ENCODE measurements at regions not wholly inside any gene's neighbourhood (a gene's known extent, or its start where the extent isn't known, plus 50 kb on each side); places are given as distances from the start of the nearest gene placed in this dataset.

- H3K27ac ChIP-seq (ENCODE audit: low read depth, low read length, poor library complexity, severe bottlenecking) = no peak overlapping the region
- H3K4me3 ChIP-seq (ENCODE audit: low read depth, low read length, poor library complexity, severe bottlenecking) = no peak overlapping the region
- ChIA-PET CTCF (no interaction called here), POLR2A (ENCODE audit: low non-redundant PET) (no interaction called here)
- no peak for DNase-seq (ENCODE audit: low spot score)
- no peaks in the 10 kb centered on the region for H3K36me3 ChIP-seq (ENCODE audit: insufficient read depth, low read length, poor library complexity, severe bottlenecking)
- no peak for TF ChIP-seq EZH2 (IDR thresholded peaks at IDR 0.05; ENCODE audit: borderline replicate concordance, low read depth, low read length, poor library complexity, severe bottlenecking)
- intact Hi-C loops (cut with micrococcal nuclease; ENCODE audit: unreplicated experiment) = no loop called here
- no peaks in the 10 kb centered on the region for H3K27me3 ChIP-seq (replicated peaks; ENCODE audit: insufficient read depth, low read depth, low read length, poor library complexity)
- H3K9me3 ChIP-seq (ENCODE audit: low read depth, low read length, poor library complexity, severe bottlenecking) = no peaks in the 10 kb centered on the region
- no peaks in the 10 kb centered on the region for H3K4me1 ChIP-seq (ENCODE audit: insufficient read depth, low read length, poor library complexity, severe bottlenecking)
- BruUV-seq (replicated peaks) = no TSS peak
Measured at GRCh38 chr20:24050119-24050518, 61.5 kb upstream of the GGTLC1 start.

- TF ChIP-seq CTCF (conservative IDR thresholded peaks at IDR 0.05; ENCODE audit: low read depth, low read length) (no peak), EZH2 (IDR thresholded peaks at IDR 0.05; ENCODE audit: borderline replicate concordance, low read depth, low read length, poor library complexity, severe bottlenecking) (no peak)
- DNase-seq (ENCODE audit: low spot score) = no peak
- ChIA-PET POLR2A (ENCODE audit: low non-redundant PET) (no interaction called here), CTCF (no interaction called here)
- H3K27ac ChIP-seq (ENCODE audit: low read depth, low read length, poor library complexity, severe bottlenecking) = no peak overlapping the region
- no peaks in the 10 kb centered on the region for H3K27me3 ChIP-seq (replicated peaks; ENCODE audit: insufficient read depth, low read depth, low read length, poor library complexity)
- intact Hi-C loops (cut with micrococcal nuclease; ENCODE audit: unreplicated experiment) = no loop called here
- H3K4me1 ChIP-seq (ENCODE audit: insufficient read depth, low read length, poor library complexity, severe bottlenecking) = no peaks in the 10 kb centered on the region
- H3K4me3 ChIP-seq (ENCODE audit: low read depth, low read length, poor library complexity, severe bottlenecking) = no peak overlapping the region
- no peaks in the 10 kb centered on the region for H3K9me3 ChIP-seq (ENCODE audit: low read depth, low read length, poor library complexity, severe bottlenecking)
- no peaks in the 10 kb centered on the region for H3K36me3 ChIP-seq (ENCODE audit: insufficient read depth, low read length, poor library complexity, severe bottlenecking)
- no TSS peak for BruUV-seq (replicated peaks)
Measured at GRCh38 chr20:24049081-24049480, 60.5 kb upstream of the GGTLC1 start.

GRCh38 chr20:24048024-24048611 is 59.5 kb upstream of the GGTLC1 start:
- H3K27me3 ChIP-seq (replicated peaks; ENCODE audit: insufficient read depth, low read depth, low read length, poor library complexity) = no peaks in the 10 kb centered on the region
- no peak for DNase-seq (ENCODE audit: low spot score)
- BruUV-seq (replicated peaks) = no TSS peak
- CTCF ChIA-PET = no interaction called here
- POLR2A ChIA-PET (ENCODE audit: low non-redundant PET) = no interaction called here
- H3K27ac ChIP-seq (ENCODE audit: low read depth, low read length, poor library complexity, severe bottlenecking) = no peak overlapping the region
- no peaks in the 10 kb centered on the region for H3K4me1 ChIP-seq (ENCODE audit: insufficient read depth, low read length, poor library complexity, severe bottlenecking)
- H3K36me3 ChIP-seq (ENCODE audit: insufficient read depth, low read length, poor library complexity, severe bottlenecking) = no peaks in the 10 kb centered on the region
- TF ChIP-seq CTCF (conservative IDR thresholded peaks at IDR 0.05; ENCODE audit: low read depth, low read length) (no peak), EZH2 (IDR thresholded peaks at IDR 0.05; ENCODE audit: borderline replicate concordance, low read depth, low read length, poor library complexity, severe bottlenecking) (no peak)
- H3K4me3 ChIP-seq (ENCODE audit: low read depth, low read length, poor library complexity, severe bottlenecking) = no peak overlapping the region
- no peaks in the 10 kb centered on the region for H3K9me3 ChIP-seq (ENCODE audit: low read depth, low read length, poor library complexity, severe bottlenecking)
- intact Hi-C loops (cut with micrococcal nuclease; ENCODE audit: unreplicated experiment) = no loop called here

GRCh38 chr20:24046888-24047287 is 58.3 kb upstream of the GGTLC1 start:
- no TSS peak for BruUV-seq (replicated peaks)
- Histone ChIP-seq H3K27me3 (replicated peaks; ENCODE audit: insufficient read depth, low read depth, low read length, poor library complexity) (no peaks in the 10 kb centered on the region), H3K9me3 (ENCODE audit: low read depth, low read length, poor library complexity, severe bottlenecking) (no peaks in the 10 kb centered on the region), H3K36me3 (ENCODE audit: insufficient read depth, low read length, poor library complexity, severe bottlenecking) (no peaks in the 10 kb centered on the region), H3K4me1 (ENCODE audit: insufficient read depth, low read length, poor library complexity, severe bottlenecking) (no peaks in the 10 kb centered on the region), H3K4me3 (ENCODE audit: low read depth, low read length, poor library complexity, severe bottlenecking) (no peak overlapping the region), H3K27ac (ENCODE audit: low read depth, low read length, poor library complexity, severe bottlenecking) (no peak overlapping the region)
- DNase-seq (ENCODE audit: low spot score) = no peak
- intact Hi-C loops (cut with micrococcal nuclease; ENCODE audit: unreplicated experiment) = no loop called here
- TF ChIP-seq CTCF (conservative IDR thresholded peaks at IDR 0.05; ENCODE audit: low read depth, low read length) (no peak), EZH2 (IDR thresholded peaks at IDR 0.05; ENCODE audit: borderline replicate concordance, low read depth, low read length, poor library complexity, severe bottlenecking) (no peak)
- CTCF ChIA-PET = no interaction called here
- POLR2A ChIA-PET (ENCODE audit: low non-redundant PET) = no interaction called here

Measured in A673 (cell line).